Stomach (tissue), 8 donors: ENCODE measurements at regions not wholly inside any gene's neighbourhood (a gene's known extent, or its start where the extent isn't known, plus 50 kb on each side); places are given as distances from the start of the nearest gene placed in this dataset.

Experiments
- DNase-seq, 2 donors: peaks; one replicate each; pipeline versions ENCODE4 v3.0.0 to v3.0.0-alpha.2; 2013 to 2019
- H3K27ac ChIP-seq, 5 donors: fragments of 200-600 bp in 4 of 5; sonication (generic) in 4 of 5; one replicate each; pipeline ENCODE4 v1.5.1; 2013 to 2019; ENCODE audit warnings: mild to moderate bottlenecking in 1 of 5, moderate library complexity in 1 of 5
- H3K27me3 ChIP-seq, 3 donors: fragments of 200-600 bp; sonication (generic); one replicate each; pipeline ENCODE4 v1.5.1; 2017 to 2019; ENCODE audit warnings: mixed run types in 1 of 3
- H3K36me3 ChIP-seq, 4 donors: fragments of 200-600 bp; sonication (generic); 1 replicate in 3 of 4; 2 replicates in 1 of 4; pipeline ENCODE4 v1.5.1; 2016 to 2019
- H3K4me1 ChIP-seq, 4 donors: fragments of 200-600 bp; sonication (generic); one replicate each; pipeline ENCODE4 v1.5.1; 2016 to 2019
- H3K4me3 ChIP-seq, 4 donors: fragments of 200-600 bp; sonication (generic) in 3 of 4; one replicate each; pipeline ENCODE4 v1.5.1; 2016 to 2019; ENCODE audit warnings: mild to moderate bottlenecking in 1 of 4
- H3K9me3 ChIP-seq, 4 donors: fragments of 200-600 bp; sonication (generic); one replicate each; pipeline ENCODE4 v1.5.1; 2016 to 2019
- CTCF ChIP-seq, 7 experiments: fragments of 450-650 bp in 4 of 7; fragments of 200-600 bp in 3 of 7; sonication (generic) in 3 of 7; IDR thresholded peaks; one replicate each; pipeline ENCODE4 v1.5.1; 2016 to 2019; ENCODE audit warnings: antibody characterized with exemption in 7 of 7, control low read depth in 2 of 7, mild to moderate bottlenecking in 1 of 7
- EP300 ChIP-seq: sonication (generic); formaldehyde crosslinking; IDR thresholded peaks from one replicate; pipeline ENCODE4 v1.6.1; 2017; ENCODE audit warnings: antibody characterized with exemption
- POLR2A ChIP-seq, 4 donors: fragments of 450-650 bp; IDR thresholded peaks; one replicate each; pipeline ENCODE4 v1.6.1; 2016; ENCODE audit warnings: antibody characterized with exemption in 4 of 4, control low read depth in 2 of 4, mild to moderate bottlenecking in 1 of 4, moderate library complexity in 1 of 4
- POLR2AphosphoS5 ChIP-seq, 3 donors: sonication (generic); formaldehyde crosslinking; IDR thresholded peaks; one replicate each; pipeline ENCODE4 v1.6.1; 2016; ENCODE audit warnings: antibody characterized with exemption in 3 of 3
- WGBS, 5 donors: extraction: QIAGEN DNeasy Blood & Tissue Kit in 3 of 5; methylation state at CpG; one replicate each; pipeline versions ENCODE4 v1.1.5 to v1.1.7; 2013 to 2018; 5-methylcytosine and 5-hydroxymethylcytosine counted together
- intact Hi-C: fragments of 100-400 bp; cut with DNase I; formaldehyde crosslinking; loops from one replicate; pipeline ENCODE4 v1.15.1; 2023; ENCODE audit warnings: low total_unique reads
- donor health status: healthy with polysubstance abuse.
- donor health status: Bipolar disorder and iron deficiency.
- donor health status: healthy.

DNA sequence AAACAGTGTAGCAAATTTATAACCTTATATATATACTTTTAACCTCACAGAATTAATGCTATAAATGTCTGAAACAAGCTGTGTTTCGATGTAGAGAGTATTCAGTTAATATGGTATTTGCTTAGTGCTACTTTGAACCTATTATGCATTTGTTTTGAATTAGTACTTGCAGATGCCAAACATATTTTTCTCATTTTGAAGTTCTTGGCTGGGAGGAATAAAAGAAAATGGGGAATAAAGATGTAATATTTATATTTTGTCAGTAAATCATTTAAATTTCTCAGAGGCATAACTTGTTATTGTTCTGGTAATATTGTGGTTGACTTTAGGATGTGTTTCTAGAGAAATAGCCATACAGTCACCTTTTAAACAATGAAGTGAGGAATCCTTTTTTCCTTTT is 175.9 kb upstream of the IZUMO3 start:
- no peak overlapping the region for H3K27ac ChIP-seq
- no peaks in the 10 kb centered on the region for H3K27me3 ChIP-seq
- no peaks in the 10 kb centered on the region for H3K4me1 ChIP-seq
- H3K9me3 ChIP-seq = peaks cover 0 to 3% (median 0%) of the 10 kb centered on the region in 4 donors
- WGBS, 5 donors = 34 to 59% (median 40%) methylated on average over 1 of the region's 1 CpG
- H3K36me3 ChIP-seq = no peaks in the 10 kb centered on the region
- intact Hi-C loops = no loop called here
- TF ChIP-seq EP300 (no peak), CTCF (IDR thresholded peaks at IDR 0.05) (no peak), POLR2AphosphoS5 (IDR thresholded peaks at IDR 0.05) (no peak), POLR2A (IDR thresholded peaks at IDR 0.05) (no peak)
- DNase-seq = no peak
- no peak overlapping the region for H3K4me3 ChIP-seq

DNA sequence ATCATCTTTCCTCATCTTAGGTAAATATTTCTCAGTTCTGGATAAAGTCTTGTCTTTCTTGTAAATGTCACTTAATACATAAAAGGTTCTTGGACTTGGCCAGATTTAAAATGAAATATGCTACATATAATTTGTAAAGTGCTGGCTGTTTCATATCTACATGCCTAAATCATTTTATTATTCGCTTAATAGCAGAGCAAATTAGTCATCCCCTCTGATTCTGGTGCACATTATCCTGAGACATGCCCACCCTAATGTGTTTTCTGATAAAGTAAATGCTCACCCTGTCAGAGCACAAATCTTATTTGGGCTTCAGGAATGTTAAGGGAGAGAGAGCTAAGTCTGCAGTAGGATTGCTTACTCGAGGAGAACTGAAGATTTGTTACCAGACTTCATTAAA is 166.5 kb upstream of the IZUMO3 start:
- no peaks in the 10 kb centered on the region for H3K27me3 ChIP-seq
- no peak for DNase-seq
- no peak overlapping the region for H3K27ac ChIP-seq
- no peak overlapping the region for H3K4me3 ChIP-seq
- no peaks in the 10 kb centered on the region for H3K9me3 ChIP-seq
- H3K4me1 ChIP-seq = no peaks in the 10 kb centered on the region
- TF ChIP-seq CTCF (IDR thresholded peaks at IDR 0.05) (no peak), POLR2A (IDR thresholded peaks at IDR 0.05) (no peak), EP300 (no peak), POLR2AphosphoS5 (IDR thresholded peaks at IDR 0.05) (no peak)
- intact Hi-C loops = no loop called here
- no peaks in the 10 kb centered on the region for H3K36me3 ChIP-seq
- 38 to 50% (median 40%) methylated on average over 2 of the region's 2 CpGs for WGBS, 5 donors

DNA sequence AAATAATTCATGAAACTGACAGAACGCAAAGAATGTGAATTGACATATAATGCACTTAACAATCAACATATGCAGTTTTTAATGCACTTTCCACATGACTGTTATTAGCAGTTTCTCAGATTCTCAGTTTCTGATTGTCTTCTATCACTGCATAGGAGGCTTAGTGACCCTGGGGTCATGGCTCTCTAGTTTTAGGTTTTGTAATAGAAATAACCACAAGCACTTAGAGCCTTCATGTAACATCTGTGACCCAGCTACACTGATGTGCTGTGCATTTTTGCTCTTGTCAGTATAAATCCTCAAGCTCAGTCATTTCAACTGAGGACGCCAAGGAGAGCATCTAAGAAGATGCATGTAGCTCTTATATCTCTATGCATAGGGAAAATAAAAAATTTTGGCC is 163.1 kb upstream of the IZUMO3 start:
- no peaks in the 10 kb centered on the region for H3K36me3 ChIP-seq
- no peak for DNase-seq
- H3K9me3 ChIP-seq = no peaks in the 10 kb centered on the region
- TF ChIP-seq POLR2AphosphoS5 (IDR thresholded peaks at IDR 0.05) (no peak), POLR2A (IDR thresholded peaks at IDR 0.05) (no peak), CTCF (IDR thresholded peaks at IDR 0.05) (no peak), EP300 (no peak)
- intact Hi-C loops = no loop called here
- no peaks in the 10 kb centered on the region for H3K27me3 ChIP-seq
- H3K4me1 ChIP-seq = no peaks in the 10 kb centered on the region
- H3K4me3 ChIP-seq = no peak overlapping the region
- 74 to 93% (median 85%) methylated on average over 2 of the region's 2 CpGs for WGBS, 5 donors
- no peak overlapping the region for H3K27ac ChIP-seq

- Histone ChIP-seq H3K4me1 (no peaks in the 10 kb centered on the region), H3K4me3 (peak overlapping the region in 1 of 4 donors; percentile 14), H3K36me3 (no peaks in the 10 kb centered on the region), H3K27me3 (no peaks in the 10 kb centered on the region), H3K27ac (no peak overlapping the region), H3K9me3 (peaks cover 0 to 8% (median 0%) of the 10 kb centered on the region in 4 donors)
- WGBS, 5 donors = 17 to 33% (median 19%) methylated on average over 3 of the region's 3 CpGs
- TF ChIP-seq EP300 (no peak), POLR2AphosphoS5 (IDR thresholded peaks at IDR 0.05) (no peak), CTCF (IDR thresholded peaks at IDR 0.05) (no peak), POLR2A (IDR thresholded peaks at IDR 0.05) (no peak)
- intact Hi-C loops = no loop called here
- peak in 1 of 2 donors; percentile 2 for DNase-seq
Observed at GRCh38 chr9:24698881-24699518, 153.3 kb upstream of the IZUMO3 start.
